ENCODE measurements at regions not wholly inside any gene's neighbourhood (a gene's known extent, or its start where the extent isn't known, plus 50 kb on each side); places are given as distances from the start of the nearest gene placed in this dataset.

DNA sequence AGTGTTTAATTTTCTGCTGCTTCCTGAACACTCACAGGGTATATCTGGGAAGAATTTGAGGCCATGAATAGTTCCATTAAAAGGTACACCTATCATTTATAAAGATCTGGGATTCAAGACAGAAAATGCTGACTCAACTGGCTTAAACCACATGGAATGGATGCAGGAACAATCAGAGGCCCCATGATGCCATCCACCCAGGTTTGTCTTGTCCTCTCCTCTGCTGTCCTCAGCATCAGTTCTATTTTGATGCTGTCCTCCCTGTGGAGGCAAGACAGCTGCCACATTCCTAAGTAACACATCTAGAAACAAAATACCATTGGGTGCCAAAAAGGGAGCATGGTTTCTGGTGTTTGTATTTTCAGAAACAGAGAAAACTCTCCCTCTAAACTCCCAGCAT is 143.4 kb downstream of the ELOVL4 start:
- TF ChIP-seq, protein P1, sequence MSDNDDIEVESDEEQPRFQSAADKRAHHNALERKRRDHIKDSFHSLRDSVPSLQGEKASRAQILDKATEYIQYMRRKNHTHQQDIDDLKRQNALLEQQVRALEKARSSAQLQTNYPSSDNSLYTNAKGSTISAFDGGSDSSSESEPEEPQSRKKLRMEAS (IDR thresholded peaks at IDR 0.05; ENCODE audit: low read depth, low read length) = no peak
- TF ChIP-seq, protein P2, sequence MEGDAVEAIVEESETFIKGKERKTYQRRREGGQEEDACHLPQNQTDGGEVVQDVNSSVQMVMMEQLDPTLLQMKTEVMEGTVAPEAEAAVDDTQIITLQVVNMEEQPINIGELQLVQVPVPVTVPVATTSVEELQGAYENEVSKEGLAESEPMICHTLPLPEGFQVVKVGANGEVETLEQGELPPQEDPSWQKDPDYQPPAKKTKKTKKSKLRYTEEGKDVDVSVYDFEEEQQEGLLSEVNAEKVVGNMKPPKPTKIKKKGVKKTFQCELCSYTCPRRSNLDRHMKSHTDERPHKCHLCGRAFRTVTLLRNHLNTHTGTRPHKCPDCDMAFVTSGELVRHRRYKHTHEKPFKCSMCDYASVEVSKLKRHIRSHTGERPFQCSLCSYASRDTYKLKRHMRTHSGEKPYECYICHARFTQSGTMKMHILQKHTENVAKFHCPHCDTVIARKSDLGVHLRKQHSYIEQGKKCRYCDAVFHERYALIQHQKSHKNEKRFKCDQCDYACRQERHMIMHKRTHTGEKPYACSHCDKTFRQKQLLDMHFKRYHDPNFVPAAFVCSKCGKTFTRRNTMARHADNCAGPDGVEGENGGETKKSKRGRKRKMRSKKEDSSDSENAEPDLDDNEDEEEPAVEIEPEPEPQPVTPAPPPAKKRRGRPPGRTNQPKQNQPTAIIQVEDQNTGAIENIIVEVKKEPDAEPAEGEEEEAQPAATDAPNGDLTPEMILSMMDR (IDR thresholded peaks at IDR 0.05; ENCODE audit: low read depth, low read length) = no peak
- TF ChIP-seq POLR2A (IDR thresholded peaks at IDR 0.05; ENCODE audit: extremely low read depth, insufficient read length) = no peak
